HCT116 (cell line): ENCODE measurements at regions not wholly inside any gene's neighbourhood (a gene's known extent, or its start where the extent isn't known, plus 50 kb on each side); places are given as distances from the start of the nearest gene placed in this dataset.

Experiments used
- ELF1 ChIP-seq: IDR thresholded peaks from 2 replicates; pipeline ENCODE4 v1.6.1; 2012; ENCODE audit warnings: low read depth, borderline replicate concordance
- EZH2 ChIP-seq: fragments of 200-600 bp; sonication (generic); IDR thresholded peaks from 2 replicates; pipeline ENCODE4 v1.6.1; 2017; ENCODE audit warnings: antibody characterized with exemption, mixed run types
- JUND ChIP-seq: IDR thresholded peaks from 2 replicates; pipeline ENCODE4 v1.6.1; 2012
- POLR2AphosphoS5 ChIP-seq: IDR thresholded peaks from 2 replicates; pipeline ENCODE4 v1.6.1; 2011; ENCODE audit warnings: mild to moderate bottlenecking, low read depth, low read length, moderate library complexity
- SIN3A ChIP-seq: IDR thresholded peaks from 2 replicates; pipeline ENCODE4 v1.6.1; 2012; ENCODE audit warnings: low read depth
- SP1 ChIP-seq: IDR thresholded peaks from 2 replicates; pipeline ENCODE4 v1.6.1; 2012; ENCODE audit warnings: low read depth
- SRF ChIP-seq: IDR thresholded peaks from 2 replicates; pipeline ENCODE4 v1.6.1; 2012; ENCODE audit warnings: low read depth
- ZNF274 ChIP-seq: fragments of 200-500 bp; sonication (Bioruptor generic); IDR thresholded peaks from 2 replicates; pipeline ENCODE4 v1.6.1; 2014; ENCODE audit warnings: mild to moderate bottlenecking, low read depth, low read length, inconsistent platforms
- TF ChIP-seq, protein P1 (sequence below), 3 experiments: fragments of 200-600 bp in 1 of 3; sonication (generic) in 1 of 3; IDR thresholded peaks in 2 of 3; conservative IDR thresholded peaks in 1 of 3; 2 replicates each; pipeline ENCODE4 v1.5.1; 2012 to 2017; ENCODE audit warnings: low read depth in 2 of 3, low read length in 2 of 3, antibody characterized with exemption in 1 of 3, borderline replicate concordance in 1 of 3, control low read depth in 1 of 3, mild to moderate bottlenecking in 1 of 3, mixed read lengths in 1 of 3, mixed run types in 1 of 3, moderate library complexity in 1 of 3; ENCODE audit not compliant: insufficient read depth in 1 of 3
- TF ChIP-seq, protein P2 (sequence below): IDR thresholded peaks from 2 replicates; pipeline ENCODE4 v1.6.1; 2012; ENCODE audit warnings: low read depth

DNA sequence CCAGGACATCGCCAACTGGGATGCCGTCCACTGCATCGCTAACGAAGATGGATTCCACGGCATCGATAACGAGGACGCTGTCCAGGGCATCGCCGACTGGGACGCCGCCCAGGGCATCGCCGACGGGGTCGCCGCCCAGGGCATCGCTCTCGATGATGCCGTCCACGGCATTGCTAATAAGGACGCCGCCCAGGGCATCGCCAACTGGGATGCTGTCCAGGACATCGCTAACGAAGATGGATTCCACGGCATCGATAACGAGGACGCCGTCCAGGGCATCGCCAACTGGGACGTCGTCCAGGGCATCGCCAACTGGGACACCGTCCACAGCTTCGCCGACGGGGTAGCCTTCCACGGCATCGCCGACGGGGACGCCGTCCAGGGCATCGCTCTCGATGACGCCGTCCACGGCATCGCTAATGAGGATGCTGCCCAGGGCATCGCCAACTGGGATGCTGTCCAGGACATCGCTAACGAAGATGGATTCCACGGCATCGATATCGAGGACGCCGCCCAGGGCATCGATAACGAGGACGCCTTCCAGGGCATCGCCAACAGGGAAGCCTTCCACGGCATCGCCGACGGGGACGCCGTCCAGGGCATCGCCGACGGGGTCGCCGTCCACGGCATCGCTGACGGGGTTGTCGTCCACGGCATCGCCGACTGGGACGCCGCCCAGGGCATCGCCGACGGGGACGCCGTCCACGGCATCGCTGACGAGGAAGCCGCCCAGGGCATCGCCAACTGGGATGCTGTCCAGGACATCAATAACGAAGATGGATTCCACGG, 948.4 kb downstream of the TUBA3C start:
- no peak for TF ChIP-seq SRF
- TF ChIP-seq, protein P1, sequence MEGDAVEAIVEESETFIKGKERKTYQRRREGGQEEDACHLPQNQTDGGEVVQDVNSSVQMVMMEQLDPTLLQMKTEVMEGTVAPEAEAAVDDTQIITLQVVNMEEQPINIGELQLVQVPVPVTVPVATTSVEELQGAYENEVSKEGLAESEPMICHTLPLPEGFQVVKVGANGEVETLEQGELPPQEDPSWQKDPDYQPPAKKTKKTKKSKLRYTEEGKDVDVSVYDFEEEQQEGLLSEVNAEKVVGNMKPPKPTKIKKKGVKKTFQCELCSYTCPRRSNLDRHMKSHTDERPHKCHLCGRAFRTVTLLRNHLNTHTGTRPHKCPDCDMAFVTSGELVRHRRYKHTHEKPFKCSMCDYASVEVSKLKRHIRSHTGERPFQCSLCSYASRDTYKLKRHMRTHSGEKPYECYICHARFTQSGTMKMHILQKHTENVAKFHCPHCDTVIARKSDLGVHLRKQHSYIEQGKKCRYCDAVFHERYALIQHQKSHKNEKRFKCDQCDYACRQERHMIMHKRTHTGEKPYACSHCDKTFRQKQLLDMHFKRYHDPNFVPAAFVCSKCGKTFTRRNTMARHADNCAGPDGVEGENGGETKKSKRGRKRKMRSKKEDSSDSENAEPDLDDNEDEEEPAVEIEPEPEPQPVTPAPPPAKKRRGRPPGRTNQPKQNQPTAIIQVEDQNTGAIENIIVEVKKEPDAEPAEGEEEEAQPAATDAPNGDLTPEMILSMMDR (IDR thresholded peaks at IDR 0.05 in 2 of 3, conservative IDR thresholded peaks at IDR 0.05 in 1 of 3; ENCODE audit: borderline replicate concordance in 1 of 3, insufficient read depth in 1 of 3, low read depth in 2 of 3, low read length in 2 of 3) = no peak
- TF ChIP-seq ELF1 = no peak
- no peak for TF ChIP-seq ZNF274
- no peak for TF ChIP-seq EZH2
- TF ChIP-seq SIN3A = no peak
- no peak for TF ChIP-seq POLR2AphosphoS5
- TF ChIP-seq, protein P2, sequence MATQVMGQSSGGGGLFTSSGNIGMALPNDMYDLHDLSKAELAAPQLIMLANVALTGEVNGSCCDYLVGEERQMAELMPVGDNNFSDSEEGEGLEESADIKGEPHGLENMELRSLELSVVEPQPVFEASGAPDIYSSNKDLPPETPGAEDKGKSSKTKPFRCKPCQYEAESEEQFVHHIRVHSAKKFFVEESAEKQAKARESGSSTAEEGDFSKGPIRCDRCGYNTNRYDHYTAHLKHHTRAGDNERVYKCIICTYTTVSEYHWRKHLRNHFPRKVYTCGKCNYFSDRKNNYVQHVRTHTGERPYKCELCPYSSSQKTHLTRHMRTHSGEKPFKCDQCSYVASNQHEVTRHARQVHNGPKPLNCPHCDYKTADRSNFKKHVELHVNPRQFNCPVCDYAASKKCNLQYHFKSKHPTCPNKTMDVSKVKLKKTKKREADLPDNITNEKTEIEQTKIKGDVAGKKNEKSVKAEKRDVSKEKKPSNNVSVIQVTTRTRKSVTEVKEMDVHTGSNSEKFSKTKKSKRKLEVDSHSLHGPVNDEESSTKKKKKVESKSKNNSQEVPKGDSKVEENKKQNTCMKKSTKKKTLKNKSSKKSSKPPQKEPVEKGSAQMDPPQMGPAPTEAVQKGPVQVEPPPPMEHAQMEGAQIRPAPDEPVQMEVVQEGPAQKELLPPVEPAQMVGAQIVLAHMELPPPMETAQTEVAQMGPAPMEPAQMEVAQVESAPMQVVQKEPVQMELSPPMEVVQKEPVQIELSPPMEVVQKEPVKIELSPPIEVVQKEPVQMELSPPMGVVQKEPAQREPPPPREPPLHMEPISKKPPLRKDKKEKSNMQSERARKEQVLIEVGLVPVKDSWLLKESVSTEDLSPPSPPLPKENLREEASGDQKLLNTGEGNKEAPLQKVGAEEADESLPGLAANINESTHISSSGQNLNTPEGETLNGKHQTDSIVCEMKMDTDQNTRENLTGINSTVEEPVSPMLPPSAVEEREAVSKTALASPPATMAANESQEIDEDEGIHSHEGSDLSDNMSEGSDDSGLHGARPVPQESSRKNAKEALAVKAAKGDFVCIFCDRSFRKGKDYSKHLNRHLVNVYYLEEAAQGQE = no peak
- TF ChIP-seq JUND = no peak
- no peak for TF ChIP-seq SP1
